Cardiac fibroblast (primary cell): ENCODE measurements at regions not wholly inside any gene's neighbourhood (a gene's known extent, or its start where the extent isn't known, plus 50 kb on each side); places are given as distances from the start of the nearest gene placed in this dataset.
A peak's percentile ranks its signal among the peaks of the same experiment; 100 is the strongest.

Experiments used
- DNase-seq, 2 donors: peaks; one replicate each; pipeline versions ENCODE4 v3.0.0 to v3.0.0-alpha.2; 2010; ENCODE audit warnings: low read depth in 2 of 2
- H3K4me3 ChIP-seq, 2 donors: replicated peaks in 1 of 2; 1 replicate in 1 of 2; 2 replicates in 1 of 2; pipeline ENCODE4 v1.5.1; 2011; ENCODE audit warnings: low read depth in 2 of 2, low read length in 2 of 2, mild to moderate bottlenecking in 2 of 2, moderate library complexity in 1 of 2
- TF ChIP-seq, protein P1 (sequence below): IDR thresholded peaks from one replicate; pipeline ENCODE4 v1.5.1; 2011; ENCODE audit warnings: low read depth, mild to moderate bottlenecking, low read length, inconsistent platforms

DNA sequence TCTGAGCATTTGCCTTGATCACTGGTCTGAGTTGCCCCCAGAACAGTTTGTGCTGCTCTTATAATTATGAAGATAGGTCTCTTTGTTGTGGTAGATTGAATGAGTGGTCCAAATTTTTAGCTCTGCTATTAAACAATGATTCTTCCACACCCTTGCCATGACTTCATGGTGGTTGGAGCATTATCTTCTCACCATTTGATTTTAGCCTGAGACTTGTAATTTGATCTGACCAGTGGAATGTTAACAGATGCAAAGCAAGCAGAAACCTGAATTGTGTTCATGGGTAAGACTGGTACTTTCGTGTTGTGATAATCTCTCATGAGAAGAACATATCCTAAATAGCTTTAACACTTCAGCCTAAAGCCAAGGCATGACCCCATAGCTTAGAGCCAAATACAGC, 139.1 kb downstream of the TFPI2 start:
- no peak for DNase-seq
- no peak overlapping the region for H3K4me3 ChIP-seq
- TF ChIP-seq, protein P1, sequence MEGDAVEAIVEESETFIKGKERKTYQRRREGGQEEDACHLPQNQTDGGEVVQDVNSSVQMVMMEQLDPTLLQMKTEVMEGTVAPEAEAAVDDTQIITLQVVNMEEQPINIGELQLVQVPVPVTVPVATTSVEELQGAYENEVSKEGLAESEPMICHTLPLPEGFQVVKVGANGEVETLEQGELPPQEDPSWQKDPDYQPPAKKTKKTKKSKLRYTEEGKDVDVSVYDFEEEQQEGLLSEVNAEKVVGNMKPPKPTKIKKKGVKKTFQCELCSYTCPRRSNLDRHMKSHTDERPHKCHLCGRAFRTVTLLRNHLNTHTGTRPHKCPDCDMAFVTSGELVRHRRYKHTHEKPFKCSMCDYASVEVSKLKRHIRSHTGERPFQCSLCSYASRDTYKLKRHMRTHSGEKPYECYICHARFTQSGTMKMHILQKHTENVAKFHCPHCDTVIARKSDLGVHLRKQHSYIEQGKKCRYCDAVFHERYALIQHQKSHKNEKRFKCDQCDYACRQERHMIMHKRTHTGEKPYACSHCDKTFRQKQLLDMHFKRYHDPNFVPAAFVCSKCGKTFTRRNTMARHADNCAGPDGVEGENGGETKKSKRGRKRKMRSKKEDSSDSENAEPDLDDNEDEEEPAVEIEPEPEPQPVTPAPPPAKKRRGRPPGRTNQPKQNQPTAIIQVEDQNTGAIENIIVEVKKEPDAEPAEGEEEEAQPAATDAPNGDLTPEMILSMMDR = no peak

DNA sequence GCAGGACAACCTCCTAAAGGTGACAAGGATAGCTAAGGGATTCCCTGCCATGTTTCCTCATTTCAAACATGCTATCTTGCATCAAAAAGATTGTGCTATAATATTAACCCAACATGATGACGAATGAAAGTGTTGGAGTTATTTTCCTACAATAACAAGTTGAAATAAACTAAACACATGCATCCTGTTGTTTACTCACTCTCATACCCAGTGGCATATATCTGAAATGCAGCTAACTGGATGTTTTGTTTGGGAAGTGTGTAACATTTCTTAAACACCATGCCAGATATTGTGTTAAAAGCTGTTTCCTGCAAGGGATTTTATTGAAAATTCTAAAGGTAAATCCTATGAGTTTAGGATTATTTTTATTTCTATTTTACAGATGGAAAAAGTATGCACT, 139.6 kb downstream of the TFPI2 start:
- DNase-seq = no peak
- no peak overlapping the region for H3K4me3 ChIP-seq

DNA sequence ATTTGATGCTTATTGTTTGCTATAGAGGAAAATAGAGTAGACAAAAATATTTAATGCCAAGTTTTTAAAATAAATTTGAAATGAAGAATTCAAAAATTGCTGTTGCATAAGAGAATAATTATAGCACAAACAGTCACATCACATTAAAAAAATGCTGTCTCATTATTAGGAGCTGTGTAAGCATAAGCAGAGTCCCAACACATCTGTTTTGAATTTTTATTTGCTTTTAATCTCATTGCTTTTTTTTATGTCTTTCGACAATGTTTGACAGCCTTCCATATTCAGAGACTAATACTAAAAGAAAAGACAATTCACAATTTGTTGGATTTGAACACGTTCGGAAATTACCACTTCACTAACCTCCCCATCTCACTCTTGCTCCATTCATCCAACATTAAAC, 143.5 kb downstream of the TFPI2 start:
- TF ChIP-seq, protein P1 = no peak
- DNase-seq = no peak
- H3K4me3 ChIP-seq = no peak overlapping the region

More for the DNA sequence above, 139.6 kb downstream of the TFPI2 start:
- TF ChIP-seq, protein P1 = no peak

DNA sequence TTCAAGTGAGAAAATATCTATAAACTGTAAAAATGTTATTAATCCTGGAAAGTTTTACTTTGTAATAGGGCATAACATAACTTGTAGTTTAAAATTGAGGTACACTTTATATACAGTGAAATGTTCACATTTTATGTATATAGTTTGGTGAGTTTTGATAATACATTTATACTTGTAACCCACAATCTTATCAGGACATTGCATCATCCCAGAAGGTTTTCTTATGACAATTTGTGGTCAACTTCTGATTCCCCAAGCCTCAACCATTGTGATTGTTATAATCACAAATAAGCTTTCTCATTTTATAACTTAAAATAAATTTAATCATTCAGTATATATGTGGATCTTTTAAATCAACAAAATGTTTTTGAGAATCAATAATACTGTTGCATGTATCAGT, 151.1 kb downstream of the TFPI2 start:
- TF ChIP-seq, protein P1 = no peak
- H3K4me3 ChIP-seq = no peak overlapping the region
- DNase-seq = no peak

DNA sequence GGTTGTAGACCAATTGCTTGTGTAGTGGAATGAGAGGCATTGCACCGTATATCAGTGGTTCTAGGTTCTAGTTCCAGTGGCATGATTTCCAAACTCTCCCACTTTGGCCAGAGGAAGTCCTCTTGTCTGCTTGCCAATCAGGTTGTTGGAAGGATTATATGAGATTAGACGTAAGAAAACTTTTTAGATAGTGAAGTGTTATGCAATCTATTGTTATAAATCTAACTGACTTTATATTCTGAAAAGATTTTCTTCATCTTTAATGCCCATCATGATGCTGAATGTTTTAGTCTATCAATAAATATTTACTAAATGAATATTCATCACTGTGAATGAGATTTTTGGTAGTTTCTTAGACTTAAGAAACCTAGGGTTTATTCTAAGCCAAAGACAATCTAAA, 152.6 kb downstream of the TFPI2 start:
- H3K4me3 ChIP-seq = no peak overlapping the region
- DNase-seq = peak in 1 of 2 donors; percentile 5
- TF ChIP-seq, protein P1 = no peak

DNA sequence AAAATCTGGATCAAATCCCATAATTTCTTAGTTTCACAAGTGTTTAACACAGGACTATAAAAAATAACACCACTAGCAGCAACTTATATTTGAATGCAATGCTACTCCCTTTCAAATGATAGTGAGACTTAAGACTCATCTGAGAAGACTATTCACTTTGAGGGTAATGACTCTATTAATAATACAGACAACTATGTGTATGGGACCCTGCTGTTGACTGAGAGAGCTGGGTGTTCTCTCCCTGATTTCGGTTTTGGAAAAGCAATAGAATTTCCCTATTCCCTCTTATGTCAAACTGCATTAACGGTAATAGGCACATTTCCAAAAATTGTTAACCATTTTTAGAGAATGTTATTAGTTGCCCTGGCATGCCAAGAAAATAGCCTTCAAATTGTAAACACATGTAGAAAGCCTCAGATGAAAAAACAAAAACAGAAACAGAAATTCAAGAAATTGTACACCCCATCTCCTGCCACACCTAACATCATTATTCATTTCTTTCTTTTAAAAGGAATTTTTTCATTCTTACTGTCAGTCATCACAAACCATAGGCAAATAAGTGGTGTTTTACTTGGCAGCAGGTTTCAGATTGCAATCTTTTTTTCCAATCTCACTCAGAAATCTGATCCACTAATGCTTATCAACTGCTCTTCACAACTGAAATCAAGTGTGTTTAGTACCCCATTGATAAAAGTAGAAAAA, 153.7 kb downstream of the TFPI2 start:
- TF ChIP-seq, protein P1 = no peak
- no peak for DNase-seq
- no peak overlapping the region for H3K4me3 ChIP-seq

DNA sequence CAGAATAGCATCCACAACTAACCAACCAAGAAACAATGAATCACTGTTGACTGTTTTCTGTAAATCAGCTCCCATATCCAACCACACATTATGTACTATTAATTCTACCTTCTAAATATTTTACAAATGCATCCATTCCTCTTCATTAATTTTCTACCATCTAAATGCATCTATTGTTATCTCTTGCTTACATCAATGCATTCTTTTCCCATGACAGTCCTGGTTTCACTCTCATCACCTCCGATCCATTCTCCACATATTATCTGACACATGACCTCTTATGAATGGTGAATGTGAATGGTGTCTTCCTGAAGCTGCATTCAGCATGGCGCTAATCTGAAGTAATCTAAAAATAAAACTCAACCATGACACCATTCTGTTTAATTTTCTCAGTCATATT, 153.8 kb upstream of the CALCR start:
- no peak for DNase-seq
- TF ChIP-seq, protein P1 = no peak
- no peak overlapping the region for H3K4me3 ChIP-seq
